ENCODE measurements at regions not wholly inside any gene's neighbourhood (a gene's known extent, or its start where the extent isn't known, plus 50 kb on each side); places are given as distances from the start of the nearest gene placed in this dataset.

- no peak overlapping the region for H3K4me3 ChIP-seq (replicated peaks; ENCODE audit: low read depth, low read length)
- TF ChIP-seq, protein P1, sequence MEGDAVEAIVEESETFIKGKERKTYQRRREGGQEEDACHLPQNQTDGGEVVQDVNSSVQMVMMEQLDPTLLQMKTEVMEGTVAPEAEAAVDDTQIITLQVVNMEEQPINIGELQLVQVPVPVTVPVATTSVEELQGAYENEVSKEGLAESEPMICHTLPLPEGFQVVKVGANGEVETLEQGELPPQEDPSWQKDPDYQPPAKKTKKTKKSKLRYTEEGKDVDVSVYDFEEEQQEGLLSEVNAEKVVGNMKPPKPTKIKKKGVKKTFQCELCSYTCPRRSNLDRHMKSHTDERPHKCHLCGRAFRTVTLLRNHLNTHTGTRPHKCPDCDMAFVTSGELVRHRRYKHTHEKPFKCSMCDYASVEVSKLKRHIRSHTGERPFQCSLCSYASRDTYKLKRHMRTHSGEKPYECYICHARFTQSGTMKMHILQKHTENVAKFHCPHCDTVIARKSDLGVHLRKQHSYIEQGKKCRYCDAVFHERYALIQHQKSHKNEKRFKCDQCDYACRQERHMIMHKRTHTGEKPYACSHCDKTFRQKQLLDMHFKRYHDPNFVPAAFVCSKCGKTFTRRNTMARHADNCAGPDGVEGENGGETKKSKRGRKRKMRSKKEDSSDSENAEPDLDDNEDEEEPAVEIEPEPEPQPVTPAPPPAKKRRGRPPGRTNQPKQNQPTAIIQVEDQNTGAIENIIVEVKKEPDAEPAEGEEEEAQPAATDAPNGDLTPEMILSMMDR (IDR thresholded peaks at IDR 0.05; ENCODE audit: low read length, missing control alignments), result no peak
- no peak for DNase-seq (ENCODE audit: low read depth)
Measured at GRCh38 chr7:41305001-41305400, 397.9 kb downstream of the INHBA start.

DNA sequence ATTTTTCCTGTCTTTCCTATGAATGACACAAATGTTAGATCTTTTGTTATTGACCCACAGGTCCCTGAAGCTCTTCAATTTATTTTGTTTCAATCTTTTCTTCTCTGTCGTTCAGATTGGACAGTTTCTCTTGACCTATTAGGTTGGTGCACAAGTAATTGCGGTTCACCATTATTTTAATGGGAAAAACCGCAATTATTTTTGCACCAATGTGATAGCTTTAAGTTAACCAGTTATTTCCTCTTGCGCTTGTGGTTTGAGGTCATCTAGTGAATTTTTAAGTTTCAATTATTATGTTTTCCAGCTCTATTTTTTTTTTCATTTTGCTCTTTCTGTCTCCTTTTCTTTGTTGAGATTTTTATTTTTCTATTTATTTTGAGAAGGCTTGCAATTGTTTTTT, 399.2 kb downstream of the INHBA start:
- H3K4me3 ChIP-seq (replicated peaks; ENCODE audit: low read depth, low read length), result no peak overlapping the region
- TF ChIP-seq, protein P1 (IDR thresholded peaks at IDR 0.05; ENCODE audit: low read length, missing control alignments), result no peak
- DNase-seq (ENCODE audit: low read depth), result no peak

- no peak overlapping the region for H3K4me3 ChIP-seq (replicated peaks; ENCODE audit: low read depth, low read length)
- TF ChIP-seq, protein P1 (IDR thresholded peaks at IDR 0.05; ENCODE audit: low read length, missing control alignments), result no peak
- DNase-seq (ENCODE audit: low read depth), result no peak
Measured at GRCh38 chr7:41298409-41298808, 404.5 kb downstream of the INHBA start.

- TF ChIP-seq, protein P1 (IDR thresholded peaks at IDR 0.05; ENCODE audit: low read length, missing control alignments), result no peak
- no peak overlapping the region for H3K4me3 ChIP-seq (replicated peaks; ENCODE audit: low read depth, low read length)
- no peak for DNase-seq (ENCODE audit: low read depth)
Measured at GRCh38 chr7:41297166-41297565, 405.7 kb downstream of the INHBA start.

DNA sequence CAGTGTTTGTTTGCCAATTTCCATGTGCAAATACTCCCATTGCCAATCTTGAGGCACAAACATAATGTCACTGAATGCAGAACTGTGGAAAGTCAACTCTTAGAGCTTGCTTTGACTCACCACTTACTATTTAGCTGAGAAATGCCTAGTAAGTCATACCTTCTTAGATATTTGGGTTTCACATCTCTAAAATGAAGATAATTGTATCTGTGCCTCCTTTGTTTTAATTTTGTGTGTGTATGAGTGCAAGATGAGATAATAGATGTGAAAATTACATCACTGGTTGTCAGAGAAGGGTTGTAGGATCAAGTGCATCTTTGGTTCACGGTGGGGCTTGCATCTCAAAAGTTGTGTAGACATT, 407.5 kb downstream of the INHBA start:
- TF ChIP-seq, protein P1 (IDR thresholded peaks at IDR 0.05; ENCODE audit: low read length, missing control alignments), result no peak

DNA sequence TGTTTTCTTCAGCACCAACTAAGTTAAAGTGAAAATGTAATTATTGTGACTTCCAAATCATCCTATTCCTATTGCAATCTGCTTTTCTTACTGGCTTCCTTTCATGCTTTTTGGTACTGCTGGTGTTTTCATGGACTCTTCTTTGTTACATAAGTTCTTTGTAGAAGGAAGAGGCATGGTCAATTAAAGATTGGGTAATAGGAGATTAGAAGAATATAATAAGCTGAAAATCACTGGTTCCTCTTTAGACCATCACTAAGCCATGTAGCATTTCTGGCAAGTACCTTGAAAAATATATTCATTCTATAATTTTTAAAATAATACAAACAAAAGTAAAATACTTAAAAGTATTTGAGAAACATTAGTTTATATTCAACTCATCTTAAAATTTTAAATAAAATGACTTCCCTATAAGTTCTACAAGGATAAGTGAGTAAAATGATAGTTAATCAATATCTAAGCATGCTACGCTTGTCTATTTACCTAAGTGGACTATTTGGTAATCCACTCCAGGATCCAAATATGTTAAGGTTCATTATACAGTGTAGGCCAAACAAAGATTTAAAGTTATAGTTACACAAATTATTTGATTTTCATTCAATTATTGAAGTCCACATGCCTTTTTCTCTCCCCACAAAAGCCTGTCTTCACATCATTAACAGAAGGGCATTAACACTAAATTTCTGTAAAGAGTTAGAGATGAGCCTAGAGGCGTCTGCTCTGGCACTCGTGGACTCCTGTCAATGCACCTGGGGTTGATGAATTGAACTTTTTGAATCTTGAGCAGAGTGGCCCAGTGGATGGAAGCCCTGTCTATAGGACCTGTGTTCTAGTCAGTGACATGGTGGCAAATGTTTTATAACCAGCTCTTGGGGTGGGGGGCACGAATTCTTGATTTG, 408.1 kb downstream of the INHBA start:
- TF ChIP-seq, protein P1 (IDR thresholded peaks at IDR 0.05; ENCODE audit: low read length, missing control alignments), result no peak
- no peak for DNase-seq (ENCODE audit: low read depth)
- H3K4me3 ChIP-seq (replicated peaks; ENCODE audit: low read depth, low read length), result no peak overlapping the region

More for the DNA sequence above, 407.5 kb downstream of the INHBA start:
- DNase-seq (ENCODE audit: low read depth), result no peak
- H3K4me3 ChIP-seq (replicated peaks; ENCODE audit: low read depth, low read length), result no peak overlapping the region

- H3K4me3 ChIP-seq (replicated peaks; ENCODE audit: low read depth, low read length), result no peak overlapping the region
- TF ChIP-seq, protein P1 (IDR thresholded peaks at IDR 0.05; ENCODE audit: low read length, missing control alignments), result no peak
- DNase-seq (ENCODE audit: low read depth), result no peak
Measured at GRCh38 chr7:41292487-41292886, 410.4 kb downstream of the INHBA start.

Data from fibroblast of pulmonary artery (primary cell).